Parathyroid adenoma (tissue), 2 donors: ENCODE measurements at regions not wholly inside any gene's neighbourhood (a gene's known extent, or its start where the extent isn't known, plus 50 kb on each side); places are given as distances from the start of the nearest gene placed in this dataset.

Experiments
- H2AFZ ChIP-seq: fragments of 300-600 bp; sonication (generic); one replicate; pipeline ENCODE4 v1.7.0; 2017; ENCODE audit warnings: antibody characterized with exemption, mild to moderate bottlenecking
- H3K27ac ChIP-seq: fragments of 300-600 bp; sonication (generic); one replicate; pipeline ENCODE4 v1.7.0; 2017
- H3K27me3 ChIP-seq: fragments of 300-600 bp; sonication (generic); one replicate; pipeline ENCODE4 v1.7.0; 2017; ENCODE audit warnings: low read length; ENCODE audit not compliant: control insufficient read depth, insufficient read depth
- H3K36me3 ChIP-seq: fragments of 300-600 bp; sonication (generic); one replicate; pipeline ENCODE4 v1.7.0; 2017; ENCODE audit warnings: low read length; ENCODE audit not compliant: control insufficient read depth, insufficient read depth
- H3K4me1 ChIP-seq: fragments of 300-600 bp; sonication (generic); one replicate; pipeline ENCODE4 v1.7.0; 2017; ENCODE audit warnings: control low read depth
- H3K4me2 ChIP-seq: fragments of 300-600 bp; sonication (generic); one replicate; pipeline ENCODE4 v1.7.0; 2017; ENCODE audit warnings: low read length
- H3K4me3 ChIP-seq: fragments of 300-600 bp; sonication (generic); one replicate; pipeline ENCODE4 v1.7.0; 2017; ENCODE audit warnings: low read depth, low read length
- H3K79me2 ChIP-seq: fragments of 300-600 bp; sonication (generic); one replicate; pipeline ENCODE4 v1.7.0; 2017; ENCODE audit warnings: control low read depth
- H3K9ac ChIP-seq: fragments of 300-600 bp; sonication (generic); one replicate; pipeline ENCODE4 v1.7.0; 2017; ENCODE audit warnings: mild to moderate bottlenecking
- H3K9me3 ChIP-seq: fragments of 300-600 bp; sonication (generic); one replicate; pipeline ENCODE4 v1.7.0; 2017; ENCODE audit warnings: low read length; ENCODE audit not compliant: control insufficient read depth
- TF ChIP-seq, protein P1 (sequence below): fragments of 300-600 bp; sonication (generic); IDR thresholded peaks from one replicate; pipeline ENCODE4 v1.7.0; 2017; ENCODE audit warnings: antibody characterized with exemption, mild to moderate bottlenecking
- donor health status: primary hyperparathyroidism.

DNA sequence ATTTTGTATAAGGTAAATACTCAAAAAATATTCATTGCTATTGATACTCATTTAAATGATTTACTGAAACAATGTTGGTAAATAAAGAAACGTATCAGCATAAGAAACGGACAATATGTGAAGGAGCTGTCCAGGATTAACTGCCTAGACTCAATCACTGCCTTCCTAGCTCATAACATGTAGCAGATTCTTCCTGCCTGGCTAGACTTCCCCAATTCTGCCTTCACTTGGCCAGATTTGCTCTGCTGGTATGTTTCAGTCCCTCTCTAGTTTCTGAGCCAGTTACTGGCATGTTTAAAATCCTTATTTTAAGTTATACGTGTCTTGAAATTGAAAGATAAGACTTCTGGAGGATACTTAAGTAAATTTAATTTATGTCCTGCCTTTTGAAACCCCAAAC, 740.3 kb downstream of the CENPC start:
- no peak overlapping the region for H2AFZ ChIP-seq
- TF ChIP-seq, protein P1, sequence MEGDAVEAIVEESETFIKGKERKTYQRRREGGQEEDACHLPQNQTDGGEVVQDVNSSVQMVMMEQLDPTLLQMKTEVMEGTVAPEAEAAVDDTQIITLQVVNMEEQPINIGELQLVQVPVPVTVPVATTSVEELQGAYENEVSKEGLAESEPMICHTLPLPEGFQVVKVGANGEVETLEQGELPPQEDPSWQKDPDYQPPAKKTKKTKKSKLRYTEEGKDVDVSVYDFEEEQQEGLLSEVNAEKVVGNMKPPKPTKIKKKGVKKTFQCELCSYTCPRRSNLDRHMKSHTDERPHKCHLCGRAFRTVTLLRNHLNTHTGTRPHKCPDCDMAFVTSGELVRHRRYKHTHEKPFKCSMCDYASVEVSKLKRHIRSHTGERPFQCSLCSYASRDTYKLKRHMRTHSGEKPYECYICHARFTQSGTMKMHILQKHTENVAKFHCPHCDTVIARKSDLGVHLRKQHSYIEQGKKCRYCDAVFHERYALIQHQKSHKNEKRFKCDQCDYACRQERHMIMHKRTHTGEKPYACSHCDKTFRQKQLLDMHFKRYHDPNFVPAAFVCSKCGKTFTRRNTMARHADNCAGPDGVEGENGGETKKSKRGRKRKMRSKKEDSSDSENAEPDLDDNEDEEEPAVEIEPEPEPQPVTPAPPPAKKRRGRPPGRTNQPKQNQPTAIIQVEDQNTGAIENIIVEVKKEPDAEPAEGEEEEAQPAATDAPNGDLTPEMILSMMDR, result no peak
- H3K9me3 ChIP-seq, result no peaks in the 10 kb centered on the region
- H3K9ac ChIP-seq, result no peak overlapping the region
- no peaks in the 10 kb centered on the region for H3K4me1 ChIP-seq
- H3K36me3 ChIP-seq, result no peaks in the 10 kb centered on the region
- H3K79me2 ChIP-seq, result no peaks in the 10 kb centered on the region
- no peak overlapping the region for H3K27ac ChIP-seq
- H3K4me3 ChIP-seq, result no peak overlapping the region
- no peaks in the 10 kb centered on the region for H3K27me3 ChIP-seq
- no peak overlapping the region for H3K4me2 ChIP-seq

DNA sequence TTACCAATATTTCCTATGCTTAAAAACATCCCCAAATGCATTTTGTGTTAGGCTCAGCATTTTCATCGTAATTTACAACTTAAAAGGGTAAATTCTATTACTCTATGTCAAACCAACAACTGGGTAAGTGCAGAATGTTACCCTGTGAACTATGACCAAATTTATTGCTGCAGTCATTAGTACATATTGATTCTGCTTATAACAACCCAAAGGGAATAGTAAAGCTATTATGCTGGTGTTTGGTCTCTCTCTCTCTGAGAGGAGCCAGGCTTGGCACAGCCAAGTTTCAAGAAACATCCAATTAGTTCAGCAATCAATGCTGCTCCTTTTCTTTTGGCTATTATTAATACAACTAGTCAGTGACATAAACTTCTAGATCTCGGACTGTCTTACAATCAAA, 747.7 kb downstream of the CENPC start:
- Histone ChIP-seq H3K4me1 (no peaks in the 10 kb centered on the region), H3K79me2 (no peaks in the 10 kb centered on the region), H3K27me3 (no peaks in the 10 kb centered on the region), H2AFZ (no peak overlapping the region), H3K9ac (no peak overlapping the region), H3K36me3 (no peaks in the 10 kb centered on the region), H3K4me2 (no peak overlapping the region), H3K27ac (no peak overlapping the region), H3K4me3 (no peak overlapping the region), H3K9me3 (no peaks in the 10 kb centered on the region)
- TF ChIP-seq, protein P1, result no peak

DNA sequence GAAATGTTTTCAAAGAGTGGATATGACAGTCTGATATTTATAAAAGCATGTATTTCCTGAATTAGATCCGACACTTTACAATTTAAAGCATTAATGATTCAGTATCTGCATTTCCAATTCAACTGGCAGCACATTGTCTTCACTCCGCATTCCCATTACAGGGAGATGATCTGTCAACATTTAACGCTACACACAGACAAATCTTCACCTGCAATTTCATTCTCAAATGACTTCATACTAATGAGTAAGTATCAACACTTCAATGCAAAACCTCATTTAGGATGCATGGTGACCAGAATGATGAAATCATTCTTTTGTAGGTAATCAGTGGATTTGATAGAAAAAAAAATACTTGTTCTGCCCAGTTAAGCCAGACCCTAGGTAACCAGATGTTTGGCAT, 749.6 kb downstream of the CENPC start:
- H3K4me1 ChIP-seq, result no peaks in the 10 kb centered on the region
- H3K9me3 ChIP-seq, result no peaks in the 10 kb centered on the region
- TF ChIP-seq, protein P1, result no peak
- no peak overlapping the region for H3K27ac ChIP-seq
- no peak overlapping the region for H2AFZ ChIP-seq
- H3K4me2 ChIP-seq, result no peak overlapping the region
- no peaks in the 10 kb centered on the region for H3K36me3 ChIP-seq
- no peak overlapping the region for H3K4me3 ChIP-seq
- H3K79me2 ChIP-seq, result no peaks in the 10 kb centered on the region
- H3K27me3 ChIP-seq, result no peaks in the 10 kb centered on the region
- no peak overlapping the region for H3K9ac ChIP-seq

DNA sequence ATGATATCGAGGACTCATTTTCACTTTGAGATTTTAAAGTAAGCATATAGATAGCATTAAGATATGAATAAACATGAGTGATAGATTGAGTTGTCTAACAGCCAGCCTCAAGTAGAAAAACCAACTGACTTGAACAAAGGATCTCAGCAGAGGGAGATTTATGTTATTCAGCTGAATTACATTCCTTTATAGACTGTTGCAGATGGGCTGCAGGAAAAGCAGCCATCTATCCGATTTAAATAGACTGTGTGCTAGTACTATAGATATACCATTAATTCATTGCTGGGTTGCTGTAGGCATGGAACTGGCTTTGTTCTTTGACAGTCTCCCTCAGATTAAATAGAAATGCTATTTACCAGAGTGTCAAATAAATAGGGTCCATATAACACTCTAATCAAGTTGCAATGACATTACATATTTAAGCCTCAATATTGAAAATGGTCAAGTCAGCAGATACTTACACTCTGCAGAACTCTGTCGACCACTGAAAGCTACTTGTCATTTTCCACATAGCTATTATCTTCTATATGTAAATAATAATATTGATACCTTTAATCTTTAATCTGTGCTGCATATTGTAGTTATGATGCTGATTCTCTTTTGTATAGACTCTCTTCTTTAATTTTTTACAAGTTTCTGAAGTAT, 750.8 kb downstream of the CENPC start:
- no peak overlapping the region for H2AFZ ChIP-seq
- TF ChIP-seq, protein P1, result no peak
- no peak overlapping the region for H3K27ac ChIP-seq
- no peaks in the 10 kb centered on the region for H3K36me3 ChIP-seq
- H3K4me2 ChIP-seq, result no peak overlapping the region
- H3K4me1 ChIP-seq, result no peaks in the 10 kb centered on the region
- no peaks in the 10 kb centered on the region for H3K79me2 ChIP-seq
- H3K4me3 ChIP-seq, result no peak overlapping the region
- H3K9me3 ChIP-seq, result no peaks in the 10 kb centered on the region
- H3K9ac ChIP-seq, result no peak overlapping the region
- no peaks in the 10 kb centered on the region for H3K27me3 ChIP-seq

DNA sequence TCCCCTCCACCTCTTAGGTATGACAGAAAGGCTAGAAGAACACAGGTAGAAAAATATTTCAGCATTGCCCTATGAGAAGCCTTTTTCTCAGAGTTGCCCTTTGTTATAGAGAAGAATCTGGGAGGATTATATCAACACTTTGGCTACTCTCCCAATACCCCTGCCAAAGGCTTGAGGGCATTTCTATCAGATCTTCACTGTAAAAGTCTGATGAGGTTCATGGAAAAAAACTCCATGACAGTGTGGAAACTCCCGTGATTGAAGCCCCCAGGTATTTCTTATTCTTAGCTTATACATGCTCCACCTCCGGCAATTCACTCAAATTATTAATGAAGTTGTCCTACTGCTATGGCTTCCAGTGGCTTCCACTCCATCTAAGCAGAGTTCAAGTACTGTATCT, 753.6 kb downstream of the CENPC start:
- H2AFZ ChIP-seq, result no peak overlapping the region
- H3K9me3 ChIP-seq, result no peaks in the 10 kb centered on the region
- H3K4me3 ChIP-seq, result no peak overlapping the region
- no peaks in the 10 kb centered on the region for H3K27me3 ChIP-seq
- H3K27ac ChIP-seq, result no peak overlapping the region
- no peaks in the 10 kb centered on the region for H3K79me2 ChIP-seq
- no peaks in the 10 kb centered on the region for H3K4me1 ChIP-seq
- no peaks in the 10 kb centered on the region for H3K36me3 ChIP-seq
- TF ChIP-seq, protein P1, result no peak
- H3K9ac ChIP-seq, result no peak overlapping the region
- no peak overlapping the region for H3K4me2 ChIP-seq
